Colonic mucosa (tissue), 4 donors: ENCODE measurements at regions not wholly inside any gene's neighbourhood (a gene's known extent, or its start where the extent isn't known, plus 50 kb on each side); places are given as distances from the start of the nearest gene placed in this dataset.

Experiments
- DNase-seq: peaks from one replicate; pipeline ENCODE4 v3.0.0-alpha.2; 2020
- H3K27ac ChIP-seq: fragments of 200-600 bp; one replicate; pipeline ENCODE4 v1.8.0; 2021
- H3K27me3 ChIP-seq: fragments of 200-600 bp; one replicate; pipeline ENCODE4 v1.8.0; 2021
- H3K36me3 ChIP-seq: fragments of 200-600 bp; one replicate; pipeline ENCODE4 v1.8.0; 2021
- H3K4me1 ChIP-seq: fragments of 200-600 bp; one replicate; pipeline ENCODE4 v1.8.0; 2021; ENCODE audit warnings: mild to moderate bottlenecking
- H3K4me3 ChIP-seq: fragments of 200-600 bp; one replicate; pipeline ENCODE4 v1.8.0; 2021
- H3K9ac ChIP-seq, 2 donors: one replicate each; pipeline ENCODE4 v1.7.0; 2013; ENCODE audit warnings: control low read depth in 2 of 2, low read depth in 2 of 2, low read length in 2 of 2
- H3K9me3 ChIP-seq: fragments of 200-600 bp; one replicate; pipeline ENCODE4 v1.8.0; 2021
- CTCF ChIP-seq: fragments of 200-600 bp; IDR thresholded peaks from one replicate; pipeline ENCODE4 v1.8.0; 2022; ENCODE audit warnings: antibody characterized with exemption, mild to moderate bottlenecking
- intact Hi-C: fragments of 100-400 bp; cut with DNase I; formaldehyde crosslinking; loops from one replicate; pipeline ENCODE4 v1.14.1; 2022
- donor health status: healthy.
- donor health status: DM: no; HTN: no; CAD: no.
- donor health status: DM: no; HTN: no; CAD: no.

GRCh38 chr15:92294759-92295158 is 98.9 kb upstream of the ST8SIA2 start:
- no peak overlapping the region for H3K27ac ChIP-seq
- no peak for TF ChIP-seq CTCF
- H3K4me3 ChIP-seq, result no peak overlapping the region
- DNase-seq, result no peak
- intact Hi-C loops, result no loop called here
- H3K36me3 ChIP-seq, result no peaks in the 10 kb centered on the region
- no peaks in the 10 kb centered on the region for H3K4me1 ChIP-seq
- no peaks in the 10 kb centered on the region for H3K27me3 ChIP-seq
- H3K9ac ChIP-seq, result no peak overlapping the region
- H3K9me3 ChIP-seq, result no peaks in the 10 kb centered on the region

DNA sequence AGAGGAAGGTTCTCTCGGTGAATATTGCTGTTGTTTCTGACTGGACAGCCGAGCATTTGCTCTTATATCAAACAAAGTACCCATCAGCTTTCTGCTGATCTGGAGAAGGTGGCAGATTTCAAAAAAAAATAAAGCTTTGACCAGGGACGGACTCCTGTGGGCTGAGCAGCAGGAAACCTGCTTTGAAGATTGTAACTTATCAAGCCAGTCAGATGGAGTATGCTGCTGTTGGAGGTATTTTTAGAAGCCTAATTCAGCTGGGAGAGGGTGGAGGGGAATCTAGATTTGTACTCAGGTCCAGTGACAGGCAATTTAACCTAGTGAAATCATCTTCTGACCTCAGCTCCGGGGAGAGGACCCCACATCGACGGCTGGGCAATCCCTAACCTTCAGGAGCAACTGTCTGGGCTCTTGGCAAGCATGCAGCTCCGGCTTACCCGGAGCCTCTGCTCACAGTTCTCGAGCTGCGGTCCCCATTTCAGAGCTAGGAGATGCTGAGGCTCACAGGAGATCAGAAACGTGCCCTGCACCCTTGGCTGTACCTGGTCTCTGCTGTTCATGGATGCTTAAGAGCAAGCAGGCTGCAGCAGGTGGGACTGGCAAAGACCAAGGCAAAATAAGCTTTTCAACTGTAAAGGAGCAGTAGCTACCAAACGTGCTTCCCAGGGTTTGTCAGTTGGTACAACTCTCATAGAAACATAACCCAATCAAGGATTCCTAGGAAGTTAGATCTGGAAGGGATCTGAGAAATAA is 89.3 kb upstream of the ST8SIA2 start:
- intact Hi-C loops, result no loop called here
- no peaks in the 10 kb centered on the region for H3K4me1 ChIP-seq
- H3K9ac ChIP-seq, result no peak overlapping the region
- no peaks in the 10 kb centered on the region for H3K36me3 ChIP-seq
- no peak overlapping the region for H3K27ac ChIP-seq
- no peak for DNase-seq
- H3K4me3 ChIP-seq, result no peak overlapping the region
- H3K27me3 ChIP-seq, result no peaks in the 10 kb centered on the region
- no peaks in the 10 kb centered on the region for H3K9me3 ChIP-seq
- no peak for TF ChIP-seq CTCF

DNA sequence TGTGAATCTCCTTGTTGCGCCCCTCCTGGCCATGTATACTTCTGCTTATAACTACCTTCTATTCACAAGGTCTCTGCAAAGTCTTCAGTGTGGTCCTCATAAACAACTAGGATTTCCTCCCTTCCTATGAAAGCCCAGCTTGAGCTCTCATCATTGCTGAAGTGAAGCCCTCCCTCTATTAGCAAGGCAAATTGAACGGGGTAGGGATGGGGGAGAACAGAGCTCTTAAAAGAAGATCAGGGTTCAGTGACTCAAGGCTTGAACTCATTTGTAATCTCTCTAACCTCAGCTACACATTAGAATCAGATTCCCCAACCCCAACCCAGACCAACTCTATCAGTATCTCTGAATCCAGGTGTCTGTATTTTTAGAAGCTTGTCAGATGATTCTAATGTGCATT is 88.3 kb upstream of the ST8SIA2 start:
- no peak for DNase-seq
- no peaks in the 10 kb centered on the region for H3K27me3 ChIP-seq
- no peak for TF ChIP-seq CTCF
- no peaks in the 10 kb centered on the region for H3K9me3 ChIP-seq
- H3K27ac ChIP-seq, result no peak overlapping the region
- no peak overlapping the region for H3K9ac ChIP-seq
- H3K4me3 ChIP-seq, result no peak overlapping the region
- H3K4me1 ChIP-seq, result no peaks in the 10 kb centered on the region
- H3K36me3 ChIP-seq, result no peaks in the 10 kb centered on the region
- intact Hi-C loops, result no loop called here

DNA sequence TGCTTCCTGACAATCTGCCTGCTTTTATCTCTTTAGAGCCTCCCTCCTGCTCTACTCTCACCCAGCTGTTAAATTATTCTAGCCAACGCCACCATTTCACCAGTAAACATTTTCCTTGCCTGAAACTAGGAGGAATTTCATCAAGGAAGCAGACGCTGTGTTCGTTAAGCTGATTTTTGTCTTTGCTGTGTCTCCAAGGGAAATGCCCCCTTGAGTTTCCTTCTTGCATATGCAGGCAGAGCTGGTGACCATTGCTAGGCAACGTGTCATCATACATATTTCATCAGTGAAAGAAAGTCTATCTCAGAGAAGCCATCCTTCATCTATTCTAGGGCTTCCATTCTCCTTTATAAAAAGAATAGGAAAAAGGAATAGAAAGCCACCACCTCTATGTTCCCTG is 87.0 kb upstream of the ST8SIA2 start:
- H3K4me1 ChIP-seq, result no peaks in the 10 kb centered on the region
- no peak for TF ChIP-seq CTCF
- intact Hi-C loops, result no loop called here
- no peaks in the 10 kb centered on the region for H3K9me3 ChIP-seq
- H3K27me3 ChIP-seq, result no peaks in the 10 kb centered on the region
- H3K9ac ChIP-seq, result no peak overlapping the region
- no peak overlapping the region for H3K4me3 ChIP-seq
- DNase-seq, result no peak
- H3K27ac ChIP-seq, result no peak overlapping the region
- H3K36me3 ChIP-seq, result no peaks in the 10 kb centered on the region

DNA sequence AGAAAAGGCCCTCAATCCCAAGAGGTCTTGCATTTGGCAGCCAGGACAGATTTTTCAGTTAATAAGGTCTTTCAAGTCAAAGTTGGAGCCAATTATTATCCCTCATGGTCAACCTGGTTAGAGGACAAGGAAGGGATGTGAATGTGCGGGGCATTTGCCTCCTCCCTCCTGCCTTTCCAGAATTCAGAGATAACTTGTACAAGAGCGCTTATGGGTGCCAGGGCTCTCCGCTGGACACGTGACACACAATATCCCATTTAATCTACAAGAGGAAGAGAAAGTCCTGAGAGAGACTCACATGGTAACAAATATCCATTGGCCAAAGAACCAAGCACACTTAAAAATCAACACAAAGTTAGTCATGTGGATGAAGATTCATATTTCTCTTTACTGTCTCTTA is 78.5 kb upstream of the ST8SIA2 start:
- DNase-seq, result no peak
- H3K9ac ChIP-seq, result no peak overlapping the region
- no peaks in the 10 kb centered on the region for H3K4me1 ChIP-seq
- no peak for TF ChIP-seq CTCF
- H3K4me3 ChIP-seq, result no peak overlapping the region
- H3K9me3 ChIP-seq, result no peaks in the 10 kb centered on the region
- H3K27ac ChIP-seq, result no peak overlapping the region
- no peaks in the 10 kb centered on the region for H3K27me3 ChIP-seq
- intact Hi-C loops, result no loop called here
- H3K36me3 ChIP-seq, result no peaks in the 10 kb centered on the region
